GM12878 (cell line): ENCODE measurements at regions not wholly inside any gene's neighbourhood (a gene's known extent, or its start where the extent isn't known, plus 50 kb on each side); places are given as distances from the start of the nearest gene placed in this dataset.

Experiments
- ATAC-seq: fragments of 200-7000 bp; cut with Tn5 transposase; 3 replicates; pipeline ENCODE4 v1.9.1; 2020; ENCODE audit warnings: mild to moderate bottlenecking, moderate library complexity
- BruUV-seq: library from RNA; stranded (reverse); fragments of 400-500 nt; replicated peaks from 2 replicates; lab custom pipeline; 2021; lab: Mats Ljungman, UMichigan
- CTCF ChIA-PET: fragments of 300-600 bp; sonication (Branson Sonifier 250); formaldehyde crosslinking; extraction: SDS; loops from one replicate; lab custom pipeline; 2021; ENCODE audit warnings: inconsistent platforms; lab: Yijun Ruan, JAX
- POLR2A ChIA-PET: fragments of 350-600 bp; formaldehyde crosslinking; extraction: SDS; loops from one replicate; lab custom pipeline; 2021; ENCODE audit warnings: inconsistent platforms; lab: Charles Lee
- RAD21 ChIA-PET: fragments of 300-600 bp; sonication (Branson Sonifier 250); formaldehyde crosslinking; loops from one replicate; lab custom pipeline; 2023; ENCODE audit warnings: antibody characterized with exemption; ENCODE audit not compliant: unreplicated experiment; lab: Charles Lee
- SMC1A ChIA-PET: fragments of 300-600 bp; sonication (Branson Sonifier 250); formaldehyde crosslinking; loops from one replicate; lab custom pipeline; 2023; ENCODE audit not compliant: unreplicated experiment, uncharacterized antibody; lab: Charles Lee
- DNase-seq: peaks from one replicate; pipeline ENCODE4 v3.0.0-alpha.2; 2011; ENCODE audit warnings: low read depth, low spot score
- FAIRE-seq: peaks from 3 replicates; lab custom pipeline; 2011; peaks lifted over from hg19 to GRCh38; lab: Jason Lieb, UNC
- H2AFZ ChIP-seq: 2 replicates; pipeline ENCODE4 v1.6.0; 2011; ENCODE audit warnings: low read depth, low read length, control low read depth; ENCODE audit not compliant: control insufficient read depth
- H3K27ac ChIP-seq: 2 replicates; pipeline ENCODE4 v1.5.1; 2011; ENCODE audit warnings: control low read depth; ENCODE audit not compliant: control insufficient read depth, insufficient read depth
- H3K27me3 ChIP-seq, 2 experiments: replicated peaks in 1 of 2; 2 replicates each; pipeline versions ENCODE4 v1.6.0 to v1.6.1; 2011; ENCODE audit warnings: low read length in 1 of 2; ENCODE audit not compliant: control insufficient read depth in 2 of 2, insufficient read depth in 2 of 2
- H3K36me3 ChIP-seq, 2 experiments: 2 replicates each; pipeline ENCODE4 v1.5.1; 2011; ENCODE audit warnings: low read length in 1 of 2; ENCODE audit not compliant: control insufficient read depth in 2 of 2, insufficient read depth in 2 of 2
- H3K4me1 ChIP-seq: 2 replicates; pipeline ENCODE4 v1.6.1; 2011; ENCODE audit warnings: mild to moderate bottlenecking, low read length, moderate library complexity, mixed read lengths; ENCODE audit not compliant: control insufficient read depth, insufficient read depth
- H3K4me2 ChIP-seq: 2 replicates; pipeline ENCODE4 v1.6.0; 2011; ENCODE audit warnings: control low read depth; ENCODE audit not compliant: control insufficient read depth, insufficient read depth
- H3K4me3 ChIP-seq: fragments of 200-600 bp; sonication (generic); 2 replicates; pipeline ENCODE4 v1.5.1; 2016
- H3K79me2 ChIP-seq: 2 replicates; pipeline ENCODE4 v1.6.0; 2011; ENCODE audit warnings: low read length; ENCODE audit not compliant: control insufficient read depth, insufficient read depth
- H3K9ac ChIP-seq: 2 replicates; pipeline ENCODE4 v1.8.0; 2011; ENCODE audit warnings: low read length, control low read depth, mixed read lengths; ENCODE audit not compliant: control insufficient read depth, insufficient read depth
- H3K9me3 ChIP-seq: replicated peaks from 3 replicates; pipeline ENCODE4 v1.5.1; 2011; ENCODE audit warnings: mild to moderate bottlenecking, low read length; ENCODE audit not compliant: control insufficient read depth, insufficient read depth
- H4K20me1 ChIP-seq: 2 replicates; pipeline ENCODE4 v1.6.0; 2011; ENCODE audit not compliant: control insufficient read depth, insufficient read depth
- HDAC6 ChIP-seq: fragments of 200-600 bp; sonication (generic); IDR thresholded peaks from one replicate; pipeline ENCODE4 v1.8.0; 2017; ENCODE audit warnings: antibody characterized with exemption; ENCODE audit not compliant: unreplicated experiment
- KAT2A ChIP-seq: conservative IDR thresholded peaks from 2 replicates; pipeline ENCODE4 v1.6.1; 2011; ENCODE audit warnings: low read depth, low read length; ENCODE audit not compliant: control insufficient read depth
- NR2C2 ChIP-seq: IDR thresholded peaks from 2 replicates; pipeline ENCODE4 v1.6.1; 2011; ENCODE audit warnings: borderline replicate concordance, low read depth; ENCODE audit not compliant: control insufficient read depth, insufficient read length
- WGBS: methylation state at CpG from one replicate; pipeline ENCODE4 v1.1.6; 2016; ENCODE audit warnings: low lambda C conversion rate; ENCODE audit not compliant: insufficient replicate concordance, insufficient coverage; ENCODE audit errors: missing lambda C conversion rate; 5-methylcytosine and 5-hydroxymethylcytosine counted together
- in situ Hi-C: fragments of 300-500 bp; cut with MboI; formaldehyde crosslinking; loops from 9 replicates; pipeline ENCODE4 v1.14.3; 2018; ENCODE audit warnings: mixed read lengths
- intact Hi-C: fragments of 100-400 bp; cut with micrococcal nuclease; formaldehyde crosslinking; loops from one replicate; pipeline ENCODE4 v1.14.2; 2022; ENCODE audit not compliant: unreplicated experiment
- TF ChIP-seq, protein P1 (sequence below): IDR thresholded peaks from 2 replicates; pipeline ENCODE4 v1.6.1; 2012; ENCODE audit warnings: mild to moderate bottlenecking, low read depth, low read length
- TF ChIP-seq, protein P2 (sequence below): fragments of 450-650 bp; IDR thresholded peaks from 2 replicates; pipeline ENCODE4 v1.6.1; 2018; ENCODE audit warnings: borderline replicate concordance, mild to moderate bottlenecking; ENCODE audit not compliant: partially characterized antibody

DNA sequence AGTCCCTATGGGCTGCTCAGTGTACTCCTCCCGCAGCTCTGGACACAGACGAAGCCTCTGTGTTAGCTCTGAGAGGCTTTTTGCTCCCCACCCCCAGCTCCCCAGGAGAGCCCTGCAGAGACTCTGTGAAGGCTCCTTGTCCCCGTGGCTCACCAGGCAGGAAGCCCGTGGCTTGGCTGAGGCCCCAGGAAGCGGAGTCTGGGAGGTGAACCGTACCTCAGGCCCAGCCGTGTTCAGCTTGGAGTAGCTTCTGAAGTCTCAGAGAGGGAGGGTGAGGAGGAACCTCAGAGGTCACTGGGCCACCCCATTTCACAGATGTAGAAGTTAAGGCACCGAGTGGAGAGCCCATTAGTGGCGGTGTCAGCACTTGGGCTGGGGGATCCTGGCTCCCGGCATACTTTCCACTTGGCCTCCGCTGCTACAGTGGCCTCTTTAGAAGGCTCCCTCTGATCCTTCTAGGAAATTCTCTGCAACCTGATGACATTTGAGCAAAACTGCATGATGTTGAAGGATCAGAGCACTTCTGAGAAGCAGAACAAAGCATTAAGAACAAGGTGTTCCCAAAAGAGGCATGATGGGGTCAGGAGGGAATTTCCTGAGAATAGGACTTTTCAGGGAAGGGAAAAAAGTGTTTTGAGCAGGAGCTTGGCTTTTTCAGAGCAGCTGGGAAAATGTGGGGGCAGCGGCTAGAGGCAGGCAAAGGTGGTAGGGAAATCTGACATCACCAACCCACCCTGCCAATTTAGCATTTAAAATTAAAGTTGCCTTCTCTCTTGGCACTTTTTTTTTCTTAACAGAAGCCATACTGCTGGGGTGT, 79.1 kb downstream of the MCFD2 start (continued):
- TF ChIP-seq, protein P1, sequence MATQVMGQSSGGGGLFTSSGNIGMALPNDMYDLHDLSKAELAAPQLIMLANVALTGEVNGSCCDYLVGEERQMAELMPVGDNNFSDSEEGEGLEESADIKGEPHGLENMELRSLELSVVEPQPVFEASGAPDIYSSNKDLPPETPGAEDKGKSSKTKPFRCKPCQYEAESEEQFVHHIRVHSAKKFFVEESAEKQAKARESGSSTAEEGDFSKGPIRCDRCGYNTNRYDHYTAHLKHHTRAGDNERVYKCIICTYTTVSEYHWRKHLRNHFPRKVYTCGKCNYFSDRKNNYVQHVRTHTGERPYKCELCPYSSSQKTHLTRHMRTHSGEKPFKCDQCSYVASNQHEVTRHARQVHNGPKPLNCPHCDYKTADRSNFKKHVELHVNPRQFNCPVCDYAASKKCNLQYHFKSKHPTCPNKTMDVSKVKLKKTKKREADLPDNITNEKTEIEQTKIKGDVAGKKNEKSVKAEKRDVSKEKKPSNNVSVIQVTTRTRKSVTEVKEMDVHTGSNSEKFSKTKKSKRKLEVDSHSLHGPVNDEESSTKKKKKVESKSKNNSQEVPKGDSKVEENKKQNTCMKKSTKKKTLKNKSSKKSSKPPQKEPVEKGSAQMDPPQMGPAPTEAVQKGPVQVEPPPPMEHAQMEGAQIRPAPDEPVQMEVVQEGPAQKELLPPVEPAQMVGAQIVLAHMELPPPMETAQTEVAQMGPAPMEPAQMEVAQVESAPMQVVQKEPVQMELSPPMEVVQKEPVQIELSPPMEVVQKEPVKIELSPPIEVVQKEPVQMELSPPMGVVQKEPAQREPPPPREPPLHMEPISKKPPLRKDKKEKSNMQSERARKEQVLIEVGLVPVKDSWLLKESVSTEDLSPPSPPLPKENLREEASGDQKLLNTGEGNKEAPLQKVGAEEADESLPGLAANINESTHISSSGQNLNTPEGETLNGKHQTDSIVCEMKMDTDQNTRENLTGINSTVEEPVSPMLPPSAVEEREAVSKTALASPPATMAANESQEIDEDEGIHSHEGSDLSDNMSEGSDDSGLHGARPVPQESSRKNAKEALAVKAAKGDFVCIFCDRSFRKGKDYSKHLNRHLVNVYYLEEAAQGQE, result no peak
- no peak for TF ChIP-seq KAT2A
- TF ChIP-seq, protein P2, sequence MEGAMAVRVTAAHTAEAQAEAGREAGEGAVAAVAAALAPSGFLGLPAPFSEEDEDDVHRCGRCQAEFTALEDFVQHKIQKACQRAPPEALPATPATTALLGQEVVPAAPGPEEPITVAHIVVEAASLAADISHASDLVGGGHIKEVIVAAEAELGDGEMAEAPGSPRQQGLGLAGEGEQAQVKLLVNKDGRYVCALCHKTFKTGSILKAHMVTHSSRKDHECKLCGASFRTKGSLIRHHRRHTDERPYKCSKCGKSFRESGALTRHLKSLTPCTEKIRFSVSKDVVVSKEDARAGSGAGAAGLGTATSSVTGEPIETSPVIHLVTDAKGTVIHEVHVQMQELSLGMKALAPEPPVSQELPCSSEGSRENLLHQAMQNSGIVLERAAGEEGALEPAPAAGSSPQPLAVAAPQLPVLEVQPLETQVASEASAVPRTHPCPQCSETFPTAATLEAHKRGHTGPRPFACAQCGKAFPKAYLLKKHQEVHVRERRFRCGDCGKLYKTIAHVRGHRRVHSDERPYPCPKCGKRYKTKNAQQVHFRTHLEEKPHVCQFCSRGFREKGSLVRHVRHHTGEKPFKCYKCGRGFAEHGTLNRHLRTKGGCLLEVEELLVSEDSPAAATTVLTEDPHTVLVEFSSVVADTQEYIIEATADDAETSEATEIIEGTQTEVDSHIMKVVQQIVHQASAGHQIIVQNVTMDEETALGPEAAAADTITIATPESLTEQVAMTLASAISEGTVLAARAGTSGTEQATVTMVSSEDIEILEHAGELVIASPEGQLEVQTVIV, result no peak

DNA sequence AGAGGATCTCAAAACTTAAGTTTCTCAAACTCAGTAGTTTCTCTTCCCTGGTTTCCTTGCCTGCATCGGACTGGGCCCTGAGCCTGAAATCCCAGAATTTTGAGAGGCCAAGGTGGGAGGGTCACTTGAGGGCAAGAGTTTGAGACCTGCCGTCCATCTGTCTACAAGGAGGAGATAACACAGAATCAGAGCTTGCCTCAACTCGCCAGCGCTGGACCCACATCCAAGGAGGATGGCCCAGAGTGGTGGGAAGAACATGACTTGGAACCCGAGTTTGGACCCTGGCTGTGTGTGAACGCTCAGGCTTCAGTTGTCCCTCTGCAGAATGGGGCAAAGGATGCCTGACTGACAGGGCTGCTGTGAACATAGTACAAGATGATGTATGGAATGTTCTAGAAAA, 80.1 kb downstream of the MCFD2 start:
- SMC1A ChIA-PET, result no interaction called here
- no TSS peak for BruUV-seq
- TF ChIP-seq HDAC6, result no peak
- no peak for TF ChIP-seq NR2C2
- TF ChIP-seq, all 136 proteins: peak for 0
- FAIRE-seq (no peak), DNase-seq (no peak), ATAC-seq (no peak)
- Histone ChIP-seq H3K4me2 (no peak overlapping the region), H3K9me3 (no peaks in the 10 kb centered on the region), H3K4me3 (no peak overlapping the region), H3K27me3 (no peaks in the 10 kb centered on the region; a peak in 1 of 4 replicates), H3K9ac (no peak overlapping the region), H2AFZ (no peak overlapping the region), H3K27ac (no peak overlapping the region), H3K4me1 (no peaks in the 10 kb centered on the region), H4K20me1 (no peaks in the 10 kb centered on the region), H3K79me2 (no peaks in the 10 kb centered on the region), H3K36me3 (no peaks in the 10 kb centered on the region)
- in situ Hi-C loops (no loop called here), intact Hi-C loops (no loop called here)
- ChIA-PET POLR2A (no interaction called here), CTCF (no interaction called here), RAD21 (no interaction called here)
- WGBS, result 42% methylated on average over 6 of the region's 6 CpGs
